GM23338 (cell line): ENCODE measurements at regions not wholly inside any gene's neighbourhood (a gene's known extent, or its start where the extent isn't known, plus 50 kb on each side); places are given as distances from the start of the nearest gene placed in this dataset.

ENCODE experiments used
- ATAC-seq: fragments of 200-7000 bp; cut with Tn5 transposase; 3 replicates; pipeline ENCODE4 v1.9.1; 2020
- DNase-seq: peaks from one replicate; pipeline ENCODE4 v3.0.0-alpha.2; 2015; ENCODE audit warnings: low spot score
- H2AFZ ChIP-seq: fragments of 200-600 bp; sonication (generic); 2 replicates; pipeline ENCODE4 v1.8.0; 2016; ENCODE audit warnings: antibody characterized with exemption, mild to moderate bottlenecking, moderate library complexity
- H3F3A ChIP-seq: fragments of 200-600 bp; sonication (generic); replicated peaks from 2 replicates; pipeline ENCODE4 v1.8.0; 2017; ENCODE audit warnings: antibody characterized with exemption, mixed run types, low read depth
- H3K27ac ChIP-seq: fragments of 200-600 bp; sonication (generic); 2 replicates; pipeline ENCODE4 v1.6.1; 2016; ENCODE audit warnings: low read depth
- H3K27me3 ChIP-seq: fragments of 200-600 bp; sonication (generic); 2 replicates; pipeline ENCODE4 v1.8.0; 2016; ENCODE audit warnings: mild to moderate bottlenecking, mixed run types, moderate library complexity; ENCODE audit not compliant: insufficient read depth
- H3K36me3 ChIP-seq: fragments of 200-600 bp; sonication (generic); 2 replicates; pipeline ENCODE4 v1.8.0; 2016; ENCODE audit warnings: mild to moderate bottlenecking; ENCODE audit not compliant: insufficient read depth
- H3K4me1 ChIP-seq: fragments of 200-600 bp; sonication (generic); 2 replicates; pipeline ENCODE4 v1.8.0; 2016; ENCODE audit warnings: mild to moderate bottlenecking, moderate library complexity; ENCODE audit not compliant: insufficient read depth
- H3K4me2 ChIP-seq: fragments of 200-600 bp; sonication (generic); 2 replicates; pipeline ENCODE4 v1.7.1; 2017; ENCODE audit warnings: mixed run types
- H3K4me3 ChIP-seq: fragments of 200-600 bp; sonication (generic); 2 replicates; pipeline ENCODE4 v1.6.1; 2016; ENCODE audit warnings: mixed run types
- H3K79me2 ChIP-seq: fragments of 200-600 bp; sonication (generic); replicated peaks from 2 replicates; pipeline ENCODE4 v1.8.0; 2017; ENCODE audit warnings: mild to moderate bottlenecking; ENCODE audit not compliant: insufficient read depth
- H3K9me2 ChIP-seq: fragments of 200-600 bp; sonication (generic); 2 replicates; pipeline ENCODE4 v1.8.0; 2017; ENCODE audit not compliant: insufficient read depth
- H4K20me1 ChIP-seq: fragments of 200-600 bp; sonication (generic); replicated peaks from 2 replicates; pipeline ENCODE4 v1.8.0; 2017; ENCODE audit warnings: mild to moderate bottlenecking; ENCODE audit not compliant: insufficient read depth
- H3K27ac Mint-ChIP-seq: 2 replicates; pipeline ENCODE4 v1.8.0; 2020; ENCODE audit warnings: inconsistent platforms, mild to moderate bottlenecking, moderate library complexity, mixed read lengths
- H3K27me3 Mint-ChIP-seq: 3 replicates; pipeline ENCODE4 v1.8.0; 2022; ENCODE audit warnings: low read depth, mild to moderate bottlenecking, moderate library complexity, mixed read lengths, inconsistent platforms; ENCODE audit not compliant: insufficient read depth, poor library complexity
- H3K36me3 Mint-ChIP-seq: 3 replicates; pipeline ENCODE4 v1.8.0; 2021; ENCODE audit warnings: low read depth, mild to moderate bottlenecking, inconsistent platforms, moderate library complexity, mixed read lengths
- H3K4me1 Mint-ChIP-seq: 3 replicates; pipeline ENCODE4 v1.8.0; 2020; ENCODE audit warnings: mild to moderate bottlenecking, inconsistent platforms, mixed read lengths
- H3K4me3 Mint-ChIP-seq: 3 replicates; pipeline ENCODE4 v1.8.0; 2021; ENCODE audit warnings: moderate library complexity, mild to moderate bottlenecking, inconsistent platforms, mixed read lengths
- H3K9me3 Mint-ChIP-seq: 3 replicates; pipeline ENCODE4 v1.8.0; 2020; ENCODE audit warnings: moderate library complexity, mild to moderate bottlenecking, inconsistent platforms, mixed read lengths
- CREB1 ChIP-seq: fragments of 250-450 bp; sonication (Bioruptor Pico); IDR thresholded peaks from 2 replicates; pipeline ENCODE4 v1.5.0; 2020; ENCODE audit warnings: low read depth, mild to moderate bottlenecking, moderate library complexity
- EZH2 ChIP-seq: fragments of 200-600 bp; sonication (generic); IDR thresholded peaks from one replicate; pipeline ENCODE4 v1.8.0; 2017; ENCODE audit warnings: antibody characterized with exemption, mild to moderate bottlenecking, low read depth; ENCODE audit not compliant: unreplicated experiment
- EZH2phosphoT487 ChIP-seq: fragments of 200-600 bp; sonication (generic); IDR thresholded peaks from one replicate; pipeline ENCODE4 v1.8.1; 2018; ENCODE audit warnings: antibody characterized with exemption; ENCODE audit not compliant: unreplicated experiment
- JUNB ChIP-seq: IDR thresholded peaks from one replicate; pipeline ENCODE4 v1.6.1; 2016; ENCODE audit warnings: antibody characterized with exemption; ENCODE audit not compliant: unreplicated experiment
- NANOG ChIP-seq: IDR thresholded peaks from 2 replicates; pipeline ENCODE4 v1.6.1; 2016; ENCODE audit warnings: antibody characterized with exemption, borderline replicate concordance
- POLR2AphosphoS5 ChIP-seq: IDR thresholded peaks from 2 replicates; pipeline ENCODE4 v1.6.1; 2016; ENCODE audit warnings: antibody characterized with exemption, low read depth
- REST ChIP-seq: IDR thresholded peaks from one replicate; pipeline ENCODE4 v1.6.1; 2018; ENCODE audit warnings: antibody characterized with exemption; ENCODE audit not compliant: unreplicated experiment
- STAT1 ChIP-seq: IDR thresholded peaks from one replicate; pipeline ENCODE4 v1.6.1; 2016; ENCODE audit warnings: antibody characterized with exemption; ENCODE audit not compliant: unreplicated experiment
- ZNF114 ChIP-seq: fragments of 250-450 bp; sonication (Bioruptor Pico); IDR thresholded peaks from 2 replicates; pipeline ENCODE4 v1.5.0; 2020; ENCODE audit warnings: mild to moderate bottlenecking, moderate library complexity
- ZNF331 ChIP-seq: fragments of 250-450 bp; sonication (Bioruptor Pico); IDR thresholded peaks from 2 replicates; pipeline ENCODE4 v1.5.0; 2020; ENCODE audit warnings: low read depth, mild to moderate bottlenecking, moderate library complexity
- ZNF462 ChIP-seq: fragments of 250-450 bp; sonication (Bioruptor Pico); IDR thresholded peaks from 2 replicates; pipeline ENCODE4 v1.5.0; 2020; ENCODE audit warnings: mild to moderate bottlenecking, moderate library complexity
- TF ChIP-seq, protein P1 (sequence below): IDR thresholded peaks from 2 replicates; pipeline ENCODE4 v1.6.1; 2016; ENCODE audit warnings: antibody characterized with exemption
- TF ChIP-seq, protein P2 (sequence below), 2 experiments: fragments of 200-600 bp in 1 of 2; sonication (generic) in 1 of 2; conservative IDR thresholded peaks; 2 replicates each; pipeline versions ENCODE4 v1.5.1 to v1.6.1; 2016 to 2017; ENCODE audit warnings: antibody characterized with exemption in 2 of 2, low read depth in 2 of 2, mild to moderate bottlenecking in 2 of 2, moderate library complexity in 1 of 2

DNA sequence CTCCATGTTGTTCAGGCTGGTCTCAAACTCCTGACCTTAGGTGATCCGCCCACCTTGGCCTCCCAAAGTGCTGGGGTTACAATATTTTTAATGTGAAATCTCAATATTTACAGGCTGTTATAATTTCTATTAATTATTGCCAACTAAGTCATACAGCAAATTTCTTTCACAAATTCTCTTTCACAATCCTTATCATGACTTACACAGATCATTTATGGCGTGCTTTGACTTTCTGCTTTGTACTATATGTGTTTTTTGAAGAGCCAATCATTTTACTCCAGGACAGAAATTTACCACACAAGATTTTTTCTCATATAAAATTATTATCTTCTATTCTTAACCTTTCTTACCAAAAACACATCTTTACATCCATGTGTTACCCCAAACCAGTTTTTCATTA is 1729.9 kb downstream of the NCAM2 start:
- peaks cover 89% of the 10 kb centered on the region for H3K9me3 Mint-ChIP-seq
- no peak for TF ChIP-seq EZH2
- TF ChIP-seq, protein P1, sequence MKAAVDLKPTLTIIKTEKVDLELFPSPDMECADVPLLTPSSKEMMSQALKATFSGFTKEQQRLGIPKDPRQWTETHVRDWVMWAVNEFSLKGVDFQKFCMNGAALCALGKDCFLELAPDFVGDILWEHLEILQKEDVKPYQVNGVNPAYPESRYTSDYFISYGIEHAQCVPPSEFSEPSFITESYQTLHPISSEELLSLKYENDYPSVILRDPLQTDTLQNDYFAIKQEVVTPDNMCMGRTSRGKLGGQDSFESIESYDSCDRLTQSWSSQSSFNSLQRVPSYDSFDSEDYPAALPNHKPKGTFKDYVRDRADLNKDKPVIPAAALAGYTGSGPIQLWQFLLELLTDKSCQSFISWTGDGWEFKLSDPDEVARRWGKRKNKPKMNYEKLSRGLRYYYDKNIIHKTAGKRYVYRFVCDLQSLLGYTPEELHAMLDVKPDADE = no peak
- TF ChIP-seq POLR2AphosphoS5 = no peak
- TF ChIP-seq, protein P2, sequence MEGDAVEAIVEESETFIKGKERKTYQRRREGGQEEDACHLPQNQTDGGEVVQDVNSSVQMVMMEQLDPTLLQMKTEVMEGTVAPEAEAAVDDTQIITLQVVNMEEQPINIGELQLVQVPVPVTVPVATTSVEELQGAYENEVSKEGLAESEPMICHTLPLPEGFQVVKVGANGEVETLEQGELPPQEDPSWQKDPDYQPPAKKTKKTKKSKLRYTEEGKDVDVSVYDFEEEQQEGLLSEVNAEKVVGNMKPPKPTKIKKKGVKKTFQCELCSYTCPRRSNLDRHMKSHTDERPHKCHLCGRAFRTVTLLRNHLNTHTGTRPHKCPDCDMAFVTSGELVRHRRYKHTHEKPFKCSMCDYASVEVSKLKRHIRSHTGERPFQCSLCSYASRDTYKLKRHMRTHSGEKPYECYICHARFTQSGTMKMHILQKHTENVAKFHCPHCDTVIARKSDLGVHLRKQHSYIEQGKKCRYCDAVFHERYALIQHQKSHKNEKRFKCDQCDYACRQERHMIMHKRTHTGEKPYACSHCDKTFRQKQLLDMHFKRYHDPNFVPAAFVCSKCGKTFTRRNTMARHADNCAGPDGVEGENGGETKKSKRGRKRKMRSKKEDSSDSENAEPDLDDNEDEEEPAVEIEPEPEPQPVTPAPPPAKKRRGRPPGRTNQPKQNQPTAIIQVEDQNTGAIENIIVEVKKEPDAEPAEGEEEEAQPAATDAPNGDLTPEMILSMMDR (conservative IDR thresholded peaks at IDR 0.05; ENCODE audit: low read depth in 2 of 2) = no peak
- TF ChIP-seq STAT1 = no peak
- no peak for TF ChIP-seq ZNF462 (CRISPR knock-in tag)
- TF ChIP-seq NANOG = no peak
- no peak for TF ChIP-seq CREB1 (CRISPR knock-in tag)
- TF ChIP-seq REST = no peak
- no peak for TF ChIP-seq JUNB
- no peak for TF ChIP-seq ZNF114 (CRISPR knock-in tag)
- TF ChIP-seq EZH2phosphoT487 = no peak
- TF ChIP-seq ZNF331 = no peak
- peaks cover 3% of the 10 kb centered on the region for H3K27me3 Mint-ChIP-seq

More for the DNA sequence above, 1729.9 kb downstream of the NCAM2 start:
- Histone ChIP-seq H3K4me2 (no peak overlapping the region), H3K9me2 (no peaks in the 10 kb centered on the region), H3F3A (no peaks in the 10 kb centered on the region), H3K27ac (no peak overlapping the region), H3K4me1 (no peaks in the 10 kb centered on the region), H3K79me2 (no peaks in the 10 kb centered on the region), H2AFZ (no peak overlapping the region), H3K27me3 (no peaks in the 10 kb centered on the region), H3K36me3 (peaks cover 11% of the 10 kb centered on the region), H4K20me1 (no peaks in the 10 kb centered on the region), H3K4me3 (no peak overlapping the region)
- Mint-ChIP-seq H3K4me1 (no peaks in the 10 kb centered on the region), H3K27ac (no peak overlapping the region), H3K36me3 (peaks cover 41% of the 10 kb centered on the region), H3K4me3 (no peak overlapping the region)
- DNase-seq = peak; percentile 45
- ATAC-seq = no peak
